ENCODE measurements at regions not wholly inside any gene's neighbourhood (a gene's known extent, or its start where the extent isn't known, plus 50 kb on each side); places are given as distances from the start of the nearest gene placed in this dataset.

DNA sequence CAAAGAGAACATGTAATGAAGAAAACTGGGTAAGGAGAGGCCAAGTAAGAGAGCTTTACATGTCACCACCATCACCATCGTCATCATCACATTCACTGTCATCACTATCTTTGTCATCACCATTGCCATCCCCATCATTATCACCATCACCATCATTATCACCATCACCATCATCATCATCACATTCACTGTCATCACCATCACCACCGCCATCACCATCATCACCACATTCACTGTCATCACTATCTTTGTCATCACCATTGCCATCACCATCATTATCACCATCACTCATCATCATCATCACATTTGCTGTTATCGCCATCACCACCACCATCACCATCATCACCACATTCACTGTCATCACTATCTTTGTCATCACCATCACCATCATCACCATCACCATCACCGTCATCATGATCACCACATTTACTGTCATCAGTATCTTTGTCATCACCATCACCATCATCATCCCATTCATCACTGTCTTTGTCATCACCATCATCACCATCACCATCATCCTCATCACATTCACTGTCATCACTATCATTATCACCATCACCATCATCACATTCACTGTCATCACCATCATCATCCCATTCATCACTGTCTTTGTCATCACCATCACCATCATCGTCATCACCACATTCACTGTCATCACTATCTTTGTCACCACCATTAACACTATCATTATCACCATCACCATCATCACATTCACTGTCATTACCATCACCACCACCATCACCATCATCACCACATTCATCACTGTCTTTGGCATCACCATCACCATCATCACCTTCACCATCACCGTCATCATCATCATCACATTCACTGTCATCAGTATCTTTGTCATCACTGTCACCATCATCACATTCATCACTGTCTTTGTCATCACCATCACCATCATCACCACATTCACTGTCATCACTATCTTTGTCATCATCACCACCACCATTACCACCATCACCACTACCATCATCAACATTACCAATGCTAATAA lies 172.3 kb downstream of the ERMARD start:
- Histone ChIP-seq H2BK5ac (ENCODE audit: low read depth, low read length) (no peak overlapping the region), H3K4me1 (replicated peaks in 1 of 4; ENCODE audit: control insufficient read depth in 3 of 4, insufficient read depth in 4 of 4, low read length in 3 of 4) (no peaks in the 10 kb centered on the region; a peak in 1 of 7 replicates), H3K4ac (replicated peaks; ENCODE audit: insufficient read length, low read depth, low read length) (no peak overlapping the region), H3K4me3 (ENCODE audit: extremely low read depth in 1 of 4, insufficient read depth in 2 of 4, low read depth in 3 of 4, low read length in 4 of 4) (no peak overlapping the region), H2BK15ac (ENCODE audit: low read length) (no peak overlapping the region), H3K23me2 (ENCODE audit: low read depth, low read length) (peaks cover 10% of the 10 kb centered on the region; the same call in 1 of the 2 replicates), H2BK12ac (ENCODE audit: low read depth, low read length) (no peak overlapping the region), H3K18ac (ENCODE audit: extremely low read depth, low read length) (no peak overlapping the region), H2AFZ (ENCODE audit: low read length) (no peak overlapping the region), H3K4me2 (ENCODE audit: insufficient read depth in 1 of 2, low read depth in 2 of 2, low read length in 2 of 2) (no peak overlapping the region), H3K36me3 (ENCODE audit: control insufficient read depth in 2 of 4, insufficient read depth in 4 of 4, low read length in 3 of 4) (no peaks in the 10 kb centered on the region; a peak in 1 of 8 replicates), H3K23ac (ENCODE audit: insufficient read length) (no peak overlapping the region), H2BK20ac (ENCODE audit: low read length) (no peak overlapping the region), H4K5ac (ENCODE audit: insufficient read length, low read depth, low read length) (no peak overlapping the region), H2BK120ac (replicated peaks; ENCODE audit: low read depth, low read length) (no peak overlapping the region), H4K91ac (replicated peaks; ENCODE audit: insufficient read length, low read length) (no peak overlapping the region), H3K9ac (replicated peaks in 1 of 4; ENCODE audit: extremely low read depth in 1 of 4, low read depth in 3 of 4, low read length in 3 of 4) (0 out of 7 replicates have a peak overlapping the region, but pooled peaks of 1 of the 4 experiments have one; percentile 22), H3K56ac (replicated peaks; ENCODE audit: insufficient read length, low read depth, low read length) (peak overlapping the region; percentile 74), H2AK5ac (ENCODE audit: low read depth, low read length) (peak overlapping the region; percentile 75; the same call in 1 of the 2 replicates), H4K20me1 (replicated peaks in 1 of 2; ENCODE audit: control insufficient read depth in 1 of 2, insufficient read depth in 2 of 2, low read length in 2 of 2) (peaks cover 0 to 2% of the 10 kb centered on the region in 2 experiments), H4K8ac (ENCODE audit: extremely low read depth, insufficient read depth, low read length) (no peak overlapping the region), H3K27ac (ENCODE audit: low read depth, low read length) (no peak overlapping the region), H3K79me1 (ENCODE audit: low read depth, low read length) (no peaks in the 10 kb centered on the region), H3K14ac (ENCODE audit: insufficient read length) (no peak overlapping the region), H3K27me3 (replicated peaks in 1 of 4; ENCODE audit: control insufficient read depth in 3 of 4, extremely low read depth in 1 of 4, insufficient read depth in 3 of 4, low read length in 3 of 4) (no peaks in the 10 kb centered on the region), H3K79me2 (ENCODE audit: control insufficient read depth in 1 of 2, insufficient read depth in 2 of 2, low read length in 2 of 2) (no peaks in the 10 kb centered on the region), H3K9me3 (ENCODE audit: insufficient read depth in 2 of 2, low read depth in 1 of 2, low read length in 1 of 2) (peaks cover 0 to 14% of the 10 kb centered on the region in 2 experiments; a peak in 2 of 4 replicates)
- ChIA-PET POLR2A (ENCODE audit: partially characterized antibody) (no interaction called here), CTCF (ENCODE audit: partially characterized antibody) (interaction anchor here (0.6 kb wide), 1 partner anchor 250 kb away, joined by 4 read pairs; no protein-coding TSS in a partner anchor)
- FAIRE-seq (no peak), DNase-seq (ENCODE audit: low read depth in 1 of 2, low spot score in 2 of 2) (no peak)
- WGBS, 2 experiments (ENCODE audit: extremely low coverage in 1 of 2, insufficient coverage in 1 of 2, insufficient read length in 1 of 2, insufficient replicate concordance in 2 of 2, low coverage in 1 of 2, low lambda C conversion rate in 2 of 2, missing lambda C conversion rate in 1 of 2) = 87% methylated on average over 6 of the region's 6 CpGs; no CpG with 5 or more reads in 1 of the 2 experiments
- no peak for TF ChIP-seq HDAC2 (IDR thresholded peaks at IDR 0.05; ENCODE audit: borderline replicate concordance in 1 of 2, low read depth in 2 of 2, low read length in 2 of 2)
- no peak for TF ChIP-seq JUND (IDR thresholded peaks at IDR 0.05; ENCODE audit: low read length)
- TF ChIP-seq CBX8 (IDR thresholded peaks at IDR 0.05; ENCODE audit: borderline replicate concordance, low read depth, low read length) = no peak
- no peak for TF ChIP-seq POLR2A (IDR thresholded peaks at IDR 0.05; ENCODE audit: control extremely low read depth in 1 of 2, low read depth in 2 of 2, low read length in 2 of 2)
- no peak for TF ChIP-seq SIN3A (conservative IDR thresholded peaks at IDR 0.05 in 1 of 2, IDR thresholded peaks at IDR 0.05 in 1 of 2; ENCODE audit: low read depth in 1 of 2, low read length in 2 of 2)

Data from H1 (cell line).